ENCODE measurements at regions not wholly inside any gene's neighbourhood (a gene's known extent, or its start where the extent isn't known, plus 50 kb on each side); places are given as distances from the start of the nearest gene placed in this dataset.

- no peak overlapping the region for H3K4me3 Mint-ChIP-seq
- H3K27me3 Mint-ChIP-seq (ENCODE audit: low read depth) = peaks cover 5% of the 10 kb centered on the region
These were observed 220.9 kb downstream of the POU4F1 start for GRCh38 chr13:78382491-78382890.

GRCh38 chr13:78376822-78377221 lies 226.5 kb downstream of the POU4F1 start:
- intact Hi-C loops (cut with micrococcal nuclease) = no loop called here
- H3K4me3 Mint-ChIP-seq = no peak overlapping the region
- CTCF ChIA-PET = no interaction called here
- peaks cover 3% of the 10 kb centered on the region for H3K27me3 Mint-ChIP-seq (ENCODE audit: low read depth)
- H3K9me3 Mint-ChIP-seq = no peaks in the 10 kb centered on the region
- no peak for DNase-seq
- no peak overlapping the region for H3K27ac Mint-ChIP-seq
- H3K4me1 Mint-ChIP-seq (ENCODE audit: low read depth) = no peaks in the 10 kb centered on the region
- no peaks in the 10 kb centered on the region for H3K36me3 Mint-ChIP-seq (ENCODE audit: low read depth)

More at GRCh38 chr13:78382491-78382890, 220.9 kb downstream of the POU4F1 start:
- Mint-ChIP-seq H3K9me3 (no peaks in the 10 kb centered on the region), H3K4me1 (ENCODE audit: low read depth) (no peaks in the 10 kb centered on the region), H3K36me3 (ENCODE audit: low read depth) (no peaks in the 10 kb centered on the region), H3K27ac (no peak overlapping the region)
- no peak for DNase-seq
- CTCF ChIA-PET = no interaction called here
- intact Hi-C loops (cut with micrococcal nuclease) = no loop called here

- CTCF ChIA-PET = no interaction called here
- no peaks in the 10 kb centered on the region for H3K9me3 Mint-ChIP-seq
- no peak for DNase-seq
- H3K27ac Mint-ChIP-seq = no peak overlapping the region
- no peaks in the 10 kb centered on the region for H3K4me1 Mint-ChIP-seq (ENCODE audit: low read depth)
- no peaks in the 10 kb centered on the region for H3K36me3 Mint-ChIP-seq (ENCODE audit: low read depth)
- intact Hi-C loops (cut with micrococcal nuclease) = no loop called here
- peaks cover 3% of the 10 kb centered on the region for H3K27me3 Mint-ChIP-seq (ENCODE audit: low read depth)
- no peak overlapping the region for H3K4me3 Mint-ChIP-seq
These were observed 227.3 kb downstream of the POU4F1 start for GRCh38 chr13:78376033-78376432.

- no peaks in the 10 kb centered on the region for H3K36me3 Mint-ChIP-seq (ENCODE audit: low read depth)
- no peaks in the 10 kb centered on the region for H3K27me3 Mint-ChIP-seq (ENCODE audit: low read depth)
- CTCF ChIA-PET = interaction anchor here (0.7 kb wide), 1 partner anchor 10 kb away, joined by 3 read pairs; no protein-coding TSS in a partner anchor
- intact Hi-C loops (cut with micrococcal nuclease) = no loop called here
- no peaks in the 10 kb centered on the region for H3K9me3 Mint-ChIP-seq
- H3K4me3 Mint-ChIP-seq = no peak overlapping the region
- no peak overlapping the region for H3K27ac Mint-ChIP-seq
- H3K4me1 Mint-ChIP-seq (ENCODE audit: low read depth) = no peaks in the 10 kb centered on the region
- DNase-seq = no peak
These were observed 230.8 kb downstream of the POU4F1 start for GRCh38 chr13:78372581-78372980.

GRCh38 chr13:78370231-78370630 lies 233.1 kb downstream of the POU4F1 start:
- no peak overlapping the region for H3K4me3 Mint-ChIP-seq
- no peaks in the 10 kb centered on the region for H3K4me1 Mint-ChIP-seq (ENCODE audit: low read depth)
- H3K27me3 Mint-ChIP-seq (ENCODE audit: low read depth) = no peaks in the 10 kb centered on the region
- H3K9me3 Mint-ChIP-seq = no peaks in the 10 kb centered on the region
- no peak overlapping the region for H3K27ac Mint-ChIP-seq
- DNase-seq = no peak
- no peaks in the 10 kb centered on the region for H3K36me3 Mint-ChIP-seq (ENCODE audit: low read depth)
- CTCF ChIA-PET = no interaction called here
- intact Hi-C loops (cut with micrococcal nuclease) = no loop called here

- Mint-ChIP-seq H3K27ac (no peak overlapping the region), H3K27me3 (ENCODE audit: low read depth) (no peaks in the 10 kb centered on the region), H3K4me1 (ENCODE audit: low read depth) (no peaks in the 10 kb centered on the region), H3K9me3 (no peaks in the 10 kb centered on the region), H3K4me3 (no peak overlapping the region), H3K36me3 (ENCODE audit: low read depth) (no peaks in the 10 kb centered on the region)
- CTCF ChIA-PET = no interaction called here
- intact Hi-C loops (cut with micrococcal nuclease) = no loop called here
- no peak for DNase-seq
These were observed 238.6 kb downstream of the POU4F1 start for GRCh38 chr13:78364711-78365110.

GRCh38 chr13:78341032-78341431 lies 262.3 kb downstream of the POU4F1 start:
- CTCF ChIA-PET = no interaction called here
- Mint-ChIP-seq H3K9me3 (no peaks in the 10 kb centered on the region), H3K4me1 (ENCODE audit: low read depth) (no peaks in the 10 kb centered on the region), H3K36me3 (ENCODE audit: low read depth) (no peaks in the 10 kb centered on the region), H3K27ac (no peak overlapping the region), H3K27me3 (ENCODE audit: low read depth) (peaks cover 3% of the 10 kb centered on the region), H3K4me3 (no peak overlapping the region)
- no peak for DNase-seq
- intact Hi-C loops (cut with micrococcal nuclease) = no loop called here

- DNase-seq = no peak
- intact Hi-C loops (cut with micrococcal nuclease) = no loop called here
- H3K4me3 Mint-ChIP-seq = no peak overlapping the region
- CTCF ChIA-PET = no interaction called here
- no peak overlapping the region for H3K27ac Mint-ChIP-seq
- H3K4me1 Mint-ChIP-seq (ENCODE audit: low read depth) = no peaks in the 10 kb centered on the region
- H3K36me3 Mint-ChIP-seq (ENCODE audit: low read depth) = no peaks in the 10 kb centered on the region
- H3K9me3 Mint-ChIP-seq = no peaks in the 10 kb centered on the region
- H3K27me3 Mint-ChIP-seq (ENCODE audit: low read depth) = peaks cover 7% of the 10 kb centered on the region
These were observed 263.4 kb downstream of the POU4F1 start for GRCh38 chr13:78339927-78340326.

GRCh38 chr13:78334059-78334458 lies 269.3 kb downstream of the POU4F1 start:
- no peaks in the 10 kb centered on the region for H3K9me3 Mint-ChIP-seq
- peaks cover 7% of the 10 kb centered on the region for H3K27me3 Mint-ChIP-seq (ENCODE audit: low read depth)
- DNase-seq = no peak
- CTCF ChIA-PET = no interaction called here
- no peaks in the 10 kb centered on the region for H3K36me3 Mint-ChIP-seq (ENCODE audit: low read depth)
- no peak overlapping the region for H3K27ac Mint-ChIP-seq
- H3K4me1 Mint-ChIP-seq (ENCODE audit: low read depth) = no peaks in the 10 kb centered on the region
- H3K4me3 Mint-ChIP-seq = no peak overlapping the region
- intact Hi-C loops (cut with micrococcal nuclease) = no loop called here

GRCh38 chr13:78326633-78327032 lies 276.7 kb downstream of the POU4F1 start:
- H3K9me3 Mint-ChIP-seq = no peaks in the 10 kb centered on the region
- no peak for DNase-seq
- CTCF ChIA-PET = no interaction called here

GRCh38 chr13:78325585-78325984 lies 277.8 kb downstream of the POU4F1 start:
- DNase-seq = no peak
- Mint-ChIP-seq H3K27me3 (ENCODE audit: low read depth) (peaks cover 3% of the 10 kb centered on the region), H3K4me3 (no peak overlapping the region), H3K4me1 (ENCODE audit: low read depth) (no peaks in the 10 kb centered on the region), H3K9me3 (no peaks in the 10 kb centered on the region), H3K36me3 (ENCODE audit: low read depth) (no peaks in the 10 kb centered on the region), H3K27ac (no peak overlapping the region)
- CTCF ChIA-PET = no interaction called here
- intact Hi-C loops (cut with micrococcal nuclease) = no loop called here

More at GRCh38 chr13:78326633-78327032, 276.7 kb downstream of the POU4F1 start:
- Mint-ChIP-seq H3K27me3 (ENCODE audit: low read depth) (peaks cover 3% of the 10 kb centered on the region), H3K4me1 (ENCODE audit: low read depth) (no peaks in the 10 kb centered on the region), H3K4me3 (no peak overlapping the region), H3K27ac (no peak overlapping the region), H3K36me3 (ENCODE audit: low read depth) (no peaks in the 10 kb centered on the region)
- intact Hi-C loops (cut with micrococcal nuclease) = no loop called here

- Mint-ChIP-seq H3K4me1 (ENCODE audit: low read depth) (no peaks in the 10 kb centered on the region), H3K9me3 (no peaks in the 10 kb centered on the region), H3K27me3 (ENCODE audit: low read depth) (peaks cover 6% of the 10 kb centered on the region), H3K4me3 (no peak overlapping the region), H3K36me3 (ENCODE audit: low read depth) (no peaks in the 10 kb centered on the region), H3K27ac (no peak overlapping the region)
- intact Hi-C loops (cut with micrococcal nuclease) = no loop called here
- CTCF ChIA-PET = no interaction called here
- DNase-seq = no peak
These were observed 279.5 kb downstream of the POU4F1 start for GRCh38 chr13:78323848-78324247.

- no peaks in the 10 kb centered on the region for H3K9me3 Mint-ChIP-seq
- CTCF ChIA-PET = no interaction called here
- H3K27ac Mint-ChIP-seq = no peak overlapping the region
These were observed 280.3 kb downstream of the POU4F1 start for GRCh38 chr13:78323040-78323439.

GRCh38 chr13:78319101-78319627 lies 284.2 kb downstream of the POU4F1 start:
- H3K27ac Mint-ChIP-seq = no peak overlapping the region
- DNase-seq = no peak
- intact Hi-C loops (cut with micrococcal nuclease) = loop anchor here (5.0 kb wide), 1 partner anchor 658 kb away; no protein-coding TSS in a partner anchor
- no peaks in the 10 kb centered on the region for H3K9me3 Mint-ChIP-seq
- peaks cover 6% of the 10 kb centered on the region for H3K27me3 Mint-ChIP-seq (ENCODE audit: low read depth)
- H3K4me1 Mint-ChIP-seq (ENCODE audit: low read depth) = no peaks in the 10 kb centered on the region
- CTCF ChIA-PET = no interaction called here
- H3K4me3 Mint-ChIP-seq = no peak overlapping the region
- no peaks in the 10 kb centered on the region for H3K36me3 Mint-ChIP-seq (ENCODE audit: low read depth)

More at GRCh38 chr13:78323040-78323439, 280.3 kb downstream of the POU4F1 start:
- Mint-ChIP-seq H3K36me3 (ENCODE audit: low read depth) (no peaks in the 10 kb centered on the region), H3K4me1 (ENCODE audit: low read depth) (no peaks in the 10 kb centered on the region), H3K4me3 (no peak overlapping the region), H3K27me3 (ENCODE audit: low read depth) (peaks cover 6% of the 10 kb centered on the region)
- intact Hi-C loops (cut with micrococcal nuclease) = no loop called here
- DNase-seq = no peak

Measured in activated naive CD4-positive, alpha-beta T cell treated with anti-CD3 and anti-CD28 coated beads for 36 hours (primary cell).